A204.1 (cell line): ENCODE measurements at regions not wholly inside any gene's neighbourhood (a gene's known extent, or its start where the extent isn't known, plus 50 kb on each side); places are given as distances from the start of the nearest gene placed in this dataset.

ENCODE experiments used
- FAIRE-seq: peaks from 2 replicates; lab custom pipeline; 2012; peaks lifted over from hg19 to GRCh38; lab: Jason Lieb, UNC

DNA sequence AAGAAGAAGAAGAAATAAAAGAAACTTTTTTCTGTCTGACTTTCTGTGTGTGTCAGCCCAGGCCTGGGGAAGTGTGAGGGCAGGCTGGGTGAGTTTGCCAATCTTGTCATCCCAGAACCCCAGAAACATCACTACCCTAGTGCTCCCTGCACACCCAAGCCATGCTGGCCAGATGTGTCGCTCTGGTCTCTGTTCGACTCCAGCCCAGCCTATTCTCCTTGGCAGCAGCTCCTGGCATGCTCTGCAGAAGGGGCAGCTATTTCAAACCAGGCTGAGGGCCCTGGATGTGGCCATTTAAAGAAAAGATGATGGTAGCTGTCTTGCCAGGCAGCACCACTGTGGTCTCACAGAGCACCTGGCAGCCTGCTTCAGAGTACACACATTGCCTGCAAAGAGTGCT lies 334.1 kb downstream of the RPS24 start:
- FAIRE-seq, result no peak

DNA sequence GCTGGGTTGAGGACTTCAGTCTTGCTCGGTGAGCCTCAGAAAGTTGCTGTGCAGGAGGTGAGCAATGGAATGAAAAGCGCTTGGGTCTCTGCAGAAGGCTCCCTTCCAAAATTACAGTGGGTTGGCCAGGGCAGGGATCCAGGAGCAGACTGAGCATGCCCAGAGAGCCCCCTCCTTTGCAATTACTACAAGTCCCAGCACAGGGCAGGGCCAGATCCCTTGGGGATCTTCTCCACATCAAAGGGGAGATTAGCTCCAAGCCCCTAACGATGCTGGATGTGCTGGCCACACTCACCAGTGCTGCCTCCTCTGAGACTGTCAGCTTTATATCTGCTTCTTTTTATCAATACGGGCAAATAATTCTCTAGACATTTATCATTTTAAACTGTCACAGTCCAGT lies 337.5 kb downstream of the RPS24 start:
- FAIRE-seq, result no peak

DNA sequence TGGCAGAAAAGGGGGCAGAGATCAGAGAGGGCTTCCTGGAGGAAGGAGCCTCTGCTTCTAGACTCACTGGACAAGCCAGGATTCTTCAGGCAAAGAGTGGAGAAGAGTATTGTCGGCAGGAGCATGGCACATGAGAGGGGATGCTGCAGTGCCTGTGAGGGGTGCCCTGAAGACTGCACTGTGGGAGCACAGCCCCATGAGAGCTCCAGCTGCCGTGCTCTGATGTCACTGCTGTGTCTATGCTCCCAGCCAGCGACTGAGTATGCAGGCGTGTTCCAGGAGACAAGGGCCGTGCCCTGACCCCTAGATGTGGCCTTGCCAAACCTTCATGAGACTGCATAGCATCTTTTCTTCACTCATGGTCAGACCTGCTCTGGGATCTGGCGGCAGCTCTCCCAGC lies 339.1 kb downstream of the RPS24 start:
- no peak for FAIRE-seq

DNA sequence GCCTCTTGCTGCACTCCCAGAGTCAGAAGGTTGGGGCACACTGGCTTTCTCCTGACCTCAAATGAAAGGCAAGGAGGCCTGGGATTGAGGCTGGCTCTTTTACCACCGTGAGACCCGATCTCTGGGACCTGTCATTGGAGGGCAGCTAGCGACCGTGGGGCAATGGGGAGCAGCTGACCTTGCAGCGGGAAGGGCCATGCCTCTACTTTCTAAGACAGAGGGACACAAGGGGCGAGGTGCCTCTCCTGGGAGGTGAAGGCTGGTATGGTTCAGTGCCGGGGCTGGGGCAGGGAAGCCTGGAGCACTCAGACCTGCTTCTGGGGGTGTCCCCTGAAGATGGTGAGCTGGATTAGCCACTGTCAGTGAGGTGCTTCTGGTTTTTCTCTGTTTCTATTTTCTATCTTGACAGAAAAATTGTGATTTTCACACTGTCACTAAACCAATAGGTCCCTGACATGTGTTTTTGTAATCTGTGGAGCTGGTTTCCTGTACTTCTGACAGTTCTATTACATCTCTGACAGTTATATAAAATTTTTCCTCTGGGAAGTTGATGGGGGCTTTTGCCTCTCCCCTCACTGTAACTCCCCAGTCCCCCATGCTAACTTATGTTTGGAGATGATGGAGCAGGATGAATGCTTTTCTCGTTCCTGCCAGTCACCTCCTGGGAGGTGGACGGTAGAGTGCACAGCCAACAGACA lies 340.8 kb downstream of the RPS24 start:
- no peak for FAIRE-seq

DNA sequence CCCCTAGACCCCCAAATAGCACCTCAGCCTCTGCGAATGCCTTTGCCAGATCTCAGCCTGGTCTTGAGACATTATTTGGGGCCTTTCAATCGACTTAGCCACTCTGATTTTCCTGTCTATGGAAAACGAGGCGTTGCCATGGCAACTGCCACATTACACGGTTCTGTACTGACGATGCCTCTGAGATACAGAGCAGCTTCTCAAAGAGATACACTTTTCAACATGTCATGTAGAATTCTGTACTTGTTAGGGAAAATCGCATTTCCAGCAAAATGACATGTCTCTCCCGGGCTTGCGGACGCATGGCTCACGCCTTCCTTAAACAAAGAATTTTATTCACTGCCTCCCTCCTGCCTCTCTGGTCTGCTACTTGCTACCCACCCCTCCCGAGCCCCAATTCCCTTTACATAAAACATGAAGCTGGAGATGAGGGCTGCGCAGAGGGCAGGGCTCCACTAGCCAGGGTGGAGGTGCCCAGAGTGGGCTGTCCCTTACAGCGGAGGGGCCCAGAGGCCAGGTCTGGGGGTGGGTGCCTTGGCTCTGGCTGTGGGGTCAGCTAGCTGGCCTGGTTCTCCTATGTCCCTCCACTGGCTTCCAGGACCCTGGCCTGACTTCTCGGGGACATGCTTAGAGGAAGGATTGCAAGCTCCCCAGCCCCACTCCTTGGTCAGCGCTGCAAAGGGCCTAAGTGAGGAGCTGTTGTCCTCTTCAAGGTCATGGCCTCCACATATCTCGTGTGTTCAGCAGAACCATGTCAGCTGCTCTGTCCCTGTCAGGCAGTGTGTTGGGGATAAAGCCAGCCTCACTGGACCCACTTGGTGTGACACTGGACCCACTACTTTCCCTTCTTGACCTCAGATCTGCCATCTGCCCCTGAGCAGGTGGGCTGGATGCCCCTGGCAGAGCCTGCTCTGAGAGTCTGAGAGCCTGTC lies 342.5 kb downstream of the RPS24 start:
- FAIRE-seq, result no peak

DNA sequence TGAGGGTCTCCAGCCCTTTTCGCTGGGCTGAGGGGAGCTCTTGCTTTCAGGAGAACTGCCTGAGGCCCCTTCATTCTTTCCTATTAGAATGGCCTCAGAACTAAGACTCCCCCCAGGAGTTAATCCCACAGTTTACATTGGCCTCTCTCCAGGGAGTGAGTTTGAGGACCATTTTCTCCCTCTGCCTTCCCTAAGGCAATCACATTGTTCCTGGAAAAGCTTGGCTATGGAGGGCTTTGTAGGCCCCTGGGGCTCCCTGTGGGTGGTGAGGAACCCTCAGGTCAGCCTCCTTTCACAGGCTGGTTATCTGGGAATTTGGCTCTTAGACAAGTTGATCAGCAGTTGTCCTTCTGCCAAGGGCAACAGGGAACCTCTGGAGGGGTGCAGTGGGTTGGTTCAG lies 343.7 kb downstream of the RPS24 start:
- no peak for FAIRE-seq

DNA sequence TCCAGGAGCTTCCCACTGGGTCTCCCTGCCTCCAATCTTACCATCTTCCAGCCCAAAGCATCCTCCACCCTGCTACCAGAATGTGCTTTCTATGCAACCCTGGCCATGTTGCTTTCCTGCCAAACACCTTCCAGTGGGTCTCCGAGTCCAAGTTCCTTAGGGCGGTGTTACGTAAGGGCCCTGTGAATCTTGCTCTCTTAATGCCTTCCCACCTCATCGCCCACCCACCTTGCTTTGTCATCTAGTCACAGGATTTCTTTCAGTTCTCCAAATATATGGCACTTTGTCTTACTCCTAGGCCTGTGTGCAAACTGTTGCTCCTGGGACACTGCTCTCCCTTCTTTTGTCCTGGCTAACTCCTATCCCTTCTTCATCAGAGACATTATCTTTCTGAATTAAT lies 344.5 kb downstream of the RPS24 start:
- FAIRE-seq, result no peak

DNA sequence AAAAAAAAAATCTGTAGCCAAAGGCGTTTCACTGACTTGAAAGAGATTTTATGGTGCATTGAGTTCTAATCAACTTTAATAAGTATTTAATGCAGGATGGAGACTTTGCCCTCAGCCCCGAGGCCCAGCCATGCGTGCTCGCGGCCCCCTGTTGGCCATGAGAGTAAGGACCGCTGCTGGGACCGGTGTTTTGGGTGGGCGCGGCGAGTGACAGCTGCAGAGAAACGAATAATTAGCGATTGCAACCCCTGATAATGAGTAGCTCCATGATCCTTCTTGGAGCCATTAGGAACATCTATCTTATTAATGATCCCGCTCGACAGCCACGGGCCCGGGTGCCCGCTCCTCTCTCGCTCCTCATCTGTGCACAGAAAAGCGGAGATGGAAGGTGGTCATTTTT lies 347.4 kb downstream of the RPS24 start:
- FAIRE-seq, result no peak

DNA sequence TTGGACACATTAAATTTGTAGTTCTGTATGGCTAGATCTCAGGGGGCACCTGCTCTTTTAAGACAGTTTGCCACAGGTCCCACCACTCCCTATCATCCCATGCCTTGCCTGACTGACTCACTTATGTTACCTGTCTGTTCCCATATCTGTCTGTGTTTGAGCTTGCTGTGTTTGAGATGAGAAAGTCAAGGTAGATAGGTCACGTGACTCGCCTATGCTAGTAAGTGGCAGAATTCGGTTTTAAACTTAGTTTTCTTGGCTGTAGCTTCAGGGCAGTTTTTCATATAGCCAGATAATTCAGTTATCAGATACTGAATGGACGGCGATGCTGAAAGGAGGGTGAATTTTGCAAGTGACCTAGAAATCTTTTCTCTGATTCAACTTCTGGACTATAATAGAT lies 348.4 kb downstream of the RPS24 start:
- no peak for FAIRE-seq

DNA sequence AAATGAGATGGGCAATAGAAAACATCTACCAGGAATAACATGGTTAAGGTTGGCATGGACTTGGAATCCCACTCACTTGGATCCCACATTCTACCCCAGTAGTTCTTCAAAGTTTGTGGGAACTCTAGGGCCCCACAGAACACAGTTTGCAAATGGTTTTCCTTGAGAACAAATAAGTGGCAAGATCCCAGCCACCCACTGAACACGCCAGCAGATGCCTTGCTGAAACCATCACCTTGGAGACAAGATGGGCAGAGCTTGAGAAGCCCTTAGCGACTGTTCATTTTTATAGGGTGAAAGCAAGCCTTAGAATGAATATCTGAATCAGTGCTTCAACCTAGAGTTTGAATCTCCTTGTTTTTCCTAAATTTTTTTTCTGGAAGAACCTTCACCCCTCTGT lies 349.1 kb downstream of the RPS24 start:
- FAIRE-seq, result no peak

DNA sequence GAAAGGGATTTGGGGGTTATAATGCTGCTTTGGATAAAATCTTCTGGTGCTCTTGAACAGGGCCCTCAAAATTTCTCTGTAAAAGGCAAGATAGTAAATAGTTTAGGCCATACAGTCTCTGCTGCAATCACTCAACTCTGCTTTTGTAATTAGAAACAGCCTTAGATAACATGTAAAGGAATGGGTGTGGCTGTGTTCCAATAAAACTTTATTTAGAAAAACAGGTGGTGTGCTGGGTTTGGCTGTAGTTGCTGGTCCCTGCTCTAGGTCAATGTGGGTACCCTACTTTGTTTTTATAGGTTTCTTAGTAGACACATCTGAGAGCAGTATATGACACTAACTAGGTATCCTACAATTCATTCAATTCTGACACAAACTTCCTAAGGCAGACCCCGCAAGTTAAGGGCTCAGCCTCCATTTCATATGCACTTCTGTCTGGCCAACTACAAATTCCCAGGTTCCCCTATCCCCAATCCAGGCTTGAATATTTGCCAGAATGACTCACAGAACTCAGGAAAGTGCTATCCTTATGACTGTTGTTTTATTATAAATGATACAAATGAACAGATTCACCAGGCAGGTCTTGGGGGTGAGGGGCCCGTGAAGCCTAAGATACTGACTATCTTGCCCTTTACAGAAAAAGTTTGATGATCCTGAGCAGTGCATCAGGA lies 349.9 kb downstream of the RPS24 start:
- FAIRE-seq, result no peak

DNA sequence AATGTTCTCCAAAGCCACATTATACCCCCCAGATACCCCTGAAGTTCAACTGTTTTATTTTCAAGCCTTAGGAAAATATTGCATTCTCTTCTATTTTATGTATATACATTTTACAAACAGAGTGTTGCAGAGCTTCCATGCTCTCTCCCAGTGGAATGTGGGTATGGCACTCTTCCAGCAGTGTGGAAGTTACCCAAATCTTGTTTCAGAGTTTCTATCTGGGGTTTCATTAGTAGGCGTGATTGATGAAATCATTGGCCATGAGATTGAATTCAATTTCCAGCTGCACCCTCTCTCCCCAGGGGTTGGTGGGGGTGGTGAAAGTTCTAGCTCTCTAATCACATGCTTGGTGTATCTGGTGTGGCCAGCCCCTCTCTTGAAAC lies 350.4 kb downstream of the RPS24 start:
- FAIRE-seq, result no peak

DNA sequence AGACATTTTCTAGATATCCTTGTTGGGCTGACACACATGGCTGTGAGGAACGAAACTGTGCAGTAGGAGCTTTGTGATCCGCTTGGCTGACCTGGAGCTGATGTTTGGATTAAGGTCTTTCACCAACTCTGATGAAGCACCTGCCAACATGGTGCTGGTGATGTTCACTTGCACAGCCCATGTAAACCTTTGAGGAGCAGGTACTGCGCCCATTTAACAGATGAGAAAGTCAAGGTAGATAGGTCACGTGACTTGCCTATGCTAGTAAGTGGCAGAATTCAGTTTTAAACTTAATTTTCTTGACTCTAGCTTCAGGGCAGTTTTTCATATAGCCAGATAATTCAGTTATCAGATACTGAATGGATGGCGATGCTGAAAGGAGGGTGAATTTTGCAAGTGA lies 351.9 kb downstream of the RPS24 start:
- FAIRE-seq, result no peak

DNA sequence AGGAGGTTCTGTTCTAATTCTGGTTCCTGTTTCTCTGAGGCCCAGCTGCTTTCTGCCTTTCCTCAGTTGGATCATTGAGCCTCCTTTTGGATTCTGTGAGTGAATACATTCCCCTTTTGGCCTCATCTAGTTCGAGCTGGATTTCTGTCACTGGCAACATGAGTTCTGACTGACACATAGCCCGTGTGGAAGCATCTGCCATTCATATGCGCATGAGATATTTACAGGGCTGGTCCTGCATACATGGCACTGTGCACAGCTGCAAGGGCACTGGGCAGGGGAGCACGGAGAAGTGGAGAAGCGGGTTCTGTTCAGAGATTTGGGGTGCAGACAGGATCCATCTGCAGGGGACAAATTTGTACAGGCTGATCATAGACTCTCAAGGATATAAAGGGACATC lies 352.8 kb downstream of the RPS24 start:
- no peak for FAIRE-seq

DNA sequence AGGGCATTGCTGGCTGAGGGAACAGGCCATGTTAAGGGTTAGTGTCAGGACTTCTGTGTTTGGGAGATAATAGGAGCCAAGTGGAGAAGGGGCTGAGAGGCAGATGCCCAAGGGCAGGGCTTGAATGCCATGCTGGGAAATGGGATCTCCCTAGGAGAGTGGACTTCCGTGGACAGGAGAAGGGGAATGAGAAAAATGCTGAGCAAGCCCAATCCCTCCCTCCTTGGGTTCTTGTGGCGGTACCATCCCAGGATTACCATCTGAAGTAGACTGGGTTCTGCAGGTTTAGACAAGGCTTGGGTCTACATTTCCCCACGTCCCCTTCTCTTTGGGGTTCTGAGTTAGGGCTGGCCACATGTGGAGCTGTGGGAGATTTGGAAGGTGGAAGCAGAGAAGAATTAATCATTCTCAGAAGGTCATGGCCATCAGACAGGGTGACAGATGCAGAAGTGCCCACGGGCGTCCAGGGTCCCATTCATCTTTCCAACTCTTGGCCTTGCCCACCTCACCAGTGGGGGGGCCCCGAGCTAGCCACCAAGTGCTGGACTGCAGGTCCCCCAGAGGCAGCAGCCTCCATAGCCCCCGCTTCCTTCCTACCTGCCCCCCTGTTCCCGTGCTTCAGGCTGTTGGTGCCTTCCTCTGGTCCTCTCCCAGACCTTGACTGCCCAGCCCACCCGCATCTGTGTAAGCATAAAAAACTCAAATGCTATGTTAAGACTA lies 354.8 kb downstream of the RPS24 start:
- FAIRE-seq, result no peak

DNA sequence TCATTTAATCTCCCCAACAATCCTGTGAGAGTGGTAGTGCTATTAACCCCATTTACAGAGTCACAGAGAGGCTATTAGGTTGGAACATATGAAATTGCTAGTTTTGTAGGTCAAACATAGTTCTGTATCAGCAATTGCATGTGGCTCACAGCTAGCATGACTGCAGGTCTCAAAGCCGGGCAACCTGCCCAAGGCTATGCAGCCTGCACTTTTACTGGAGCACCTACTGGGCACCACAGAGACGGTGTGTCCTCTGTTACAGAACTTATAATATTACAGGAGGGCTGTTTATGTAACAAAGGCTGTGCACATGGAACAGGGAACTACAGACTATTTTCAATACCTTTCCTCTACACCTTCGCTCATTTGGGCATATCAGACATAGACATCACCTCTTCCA lies 355.8 kb downstream of the RPS24 start:
- no peak for FAIRE-seq

DNA sequence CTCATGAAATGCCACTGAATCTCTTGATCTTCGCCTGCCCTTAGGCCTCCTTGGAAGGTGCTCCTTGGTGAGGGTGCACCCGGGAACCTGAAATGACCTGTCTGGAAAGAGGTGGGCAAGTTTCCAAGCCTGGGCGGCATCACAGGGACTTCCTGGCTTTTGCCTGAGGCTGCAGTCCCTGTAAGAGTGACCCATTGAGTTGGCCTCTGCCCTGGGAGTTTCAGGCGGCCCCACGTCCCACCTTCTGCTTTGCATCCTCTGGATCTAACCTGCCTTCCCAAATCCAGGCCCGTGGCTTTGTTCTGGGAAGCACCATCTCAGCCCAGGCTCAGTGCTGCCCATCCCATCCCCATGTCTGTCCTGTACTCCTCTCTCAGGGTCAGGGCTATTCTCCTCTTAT lies 356.4 kb downstream of the RPS24 start:
- FAIRE-seq, result no peak

DNA sequence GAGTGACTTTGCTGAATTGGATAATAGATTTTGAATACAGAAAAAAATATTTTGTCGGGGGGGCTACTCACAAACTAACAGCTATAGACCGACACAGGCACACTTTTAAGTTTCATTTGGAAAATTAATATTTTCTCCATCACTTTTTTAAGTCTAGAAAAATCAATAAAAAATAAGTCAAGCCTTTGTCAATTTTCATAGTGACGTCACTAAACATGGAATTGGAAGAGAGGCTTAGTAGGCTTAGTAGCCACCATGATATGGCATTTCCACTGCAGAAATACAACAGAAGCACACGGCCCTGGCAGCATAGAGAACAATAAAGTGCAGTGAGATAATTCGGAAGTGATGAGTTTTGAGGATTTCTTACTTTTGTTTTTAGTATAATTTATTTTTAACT lies 357.2 kb downstream of the RPS24 start:
- FAIRE-seq, result no peak

DNA sequence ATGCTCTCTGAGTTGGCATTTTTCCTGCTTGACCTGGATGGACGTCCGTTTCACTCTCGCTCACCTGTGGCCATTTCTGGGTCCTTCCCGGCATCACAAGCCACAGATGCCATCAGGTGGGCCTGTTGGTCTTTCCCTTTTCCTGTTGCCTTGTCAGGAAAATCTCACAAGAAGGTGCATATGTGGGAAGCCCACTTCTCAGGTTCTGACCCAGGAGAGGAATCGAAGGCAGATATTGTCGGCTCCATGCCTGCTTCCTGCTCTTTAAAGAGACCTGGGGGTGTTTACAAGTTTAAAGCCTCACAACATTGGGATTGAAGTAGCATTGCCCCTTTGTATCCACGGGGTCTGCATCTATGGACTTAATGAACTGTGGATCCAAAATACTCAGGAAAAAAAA lies 357.9 kb downstream of the RPS24 start:
- no peak for FAIRE-seq

DNA sequence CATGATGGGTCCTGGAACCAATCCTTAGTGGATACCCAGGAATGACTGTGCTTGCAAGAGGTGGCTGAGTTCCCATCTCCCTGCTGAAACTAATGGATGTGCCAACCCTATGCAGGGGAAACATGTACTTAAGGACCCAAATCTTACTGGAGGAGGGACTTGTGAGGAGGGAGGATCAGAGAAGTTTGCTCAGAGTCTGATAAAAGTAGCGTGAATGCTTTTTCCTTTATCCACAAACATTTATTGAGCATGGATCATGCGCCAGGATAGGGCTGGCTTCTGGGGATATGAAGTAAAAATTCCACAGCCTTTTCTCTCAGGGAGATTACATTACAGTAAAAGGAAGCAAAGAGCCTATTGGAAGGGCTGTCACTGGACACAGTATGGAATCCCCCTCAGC lies 358.5 kb downstream of the RPS24 start:
- no peak for FAIRE-seq

DNA sequence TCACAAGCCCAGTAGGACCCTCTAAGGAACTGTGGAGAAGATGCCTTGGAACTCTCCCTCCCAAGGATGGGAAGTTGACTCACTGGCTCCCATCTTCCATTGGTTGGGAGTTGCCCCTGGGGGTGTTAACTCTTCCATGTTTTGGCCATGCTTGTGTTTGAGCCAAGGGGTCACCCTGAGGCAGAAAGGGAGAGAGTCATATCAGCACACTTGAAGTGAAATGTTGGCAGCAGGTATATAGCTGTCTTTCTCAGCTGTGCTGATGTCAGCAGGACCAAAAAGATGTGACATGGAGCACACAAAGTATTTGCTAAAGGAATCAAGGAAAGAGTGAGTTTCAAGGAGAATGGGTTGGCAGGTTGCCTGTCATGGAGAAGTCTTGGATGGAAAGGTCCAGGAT lies 359.4 kb downstream of the RPS24 start:
- FAIRE-seq, result no peak

DNA sequence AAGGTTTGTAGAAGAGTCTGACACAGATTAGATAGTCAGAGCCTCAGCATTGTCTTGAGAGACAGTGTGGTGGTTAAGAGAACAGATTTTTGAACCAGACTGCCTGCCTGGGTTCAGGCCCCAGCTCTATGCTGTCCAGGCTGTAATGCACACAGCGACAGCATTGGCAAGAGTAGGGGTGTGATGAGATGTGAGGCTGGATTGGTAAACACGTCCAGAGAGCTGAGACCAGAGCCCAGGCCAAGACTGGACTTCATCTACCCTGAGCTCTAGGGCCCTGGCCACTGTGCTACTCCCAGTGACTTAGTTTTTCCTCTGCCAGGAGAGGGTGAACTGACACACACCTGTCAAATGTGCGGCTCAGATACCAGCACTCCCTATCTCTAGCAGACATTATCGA lies 360.4 kb downstream of the RPS24 start:
- FAIRE-seq, result no peak

DNA sequence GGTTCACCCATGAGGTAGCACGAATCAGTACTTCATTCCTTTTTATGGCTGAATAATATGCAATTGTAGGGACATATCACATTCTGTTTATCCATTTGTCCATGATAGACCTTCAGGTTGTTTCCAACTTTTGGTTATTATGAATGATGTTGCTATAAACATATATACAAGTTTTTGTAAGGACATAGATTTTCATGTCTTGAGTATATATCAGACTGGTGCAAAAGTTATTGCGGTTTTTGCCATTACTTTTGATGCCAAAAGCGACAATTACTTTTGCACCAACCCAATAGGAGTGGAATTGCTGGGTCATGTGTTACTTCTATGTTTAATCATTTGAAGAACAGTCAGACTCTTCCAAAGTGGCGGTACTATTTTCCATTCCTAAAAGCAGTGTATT lies 361.5 kb downstream of the RPS24 start:
- FAIRE-seq, result no peak
